Natural killer cell (primary cell): ENCODE measurements at regions not wholly inside any gene's neighbourhood (a gene's known extent, or its start where the extent isn't known, plus 50 kb on each side); places are given as distances from the start of the nearest gene placed in this dataset.

Source experiments
- ATAC-seq, 3 donors: fragments of 150-1000 bp in 2 of 3; fragments of 200-7000 bp in 1 of 3; cut with Tn5 transposase; 1 replicate in 1 of 3; 2 replicates in 2 of 3; pipeline ENCODE4 v1.10.0; 2021; ENCODE audit warnings: mild to moderate bottlenecking in 2 of 3, moderate library complexity in 2 of 3
- DNase-seq, 2 donors: peaks; one replicate each; pipeline versions ENCODE4 v3.0.0 to v3.0.0-alpha.2; 2013 to 2021; ENCODE audit warnings: mixed read lengths in 1 of 2
- H3K27ac ChIP-seq: one replicate; pipeline ENCODE4 v1.5.1; 2013; ENCODE audit warnings: mild to moderate bottlenecking, low read length
- H3K27me3 ChIP-seq: one replicate; pipeline ENCODE4 v1.6.1; 2013; ENCODE audit warnings: low read length; ENCODE audit not compliant: control insufficient read depth, insufficient read depth
- H3K36me3 ChIP-seq: one replicate; pipeline ENCODE4 v1.6.1; 2013; ENCODE audit warnings: low read length; ENCODE audit not compliant: control insufficient read depth, insufficient read depth
- H3K4me1 ChIP-seq: one replicate; pipeline ENCODE4 v1.6.1; 2013; ENCODE audit warnings: low read length; ENCODE audit not compliant: control insufficient read depth, insufficient read depth
- H3K4me3 ChIP-seq: one replicate; pipeline ENCODE4 v1.5.1; 2013; ENCODE audit warnings: low read length
- H3K9me3 ChIP-seq: one replicate; pipeline ENCODE4 v1.6.1; 2013; ENCODE audit warnings: low read length; ENCODE audit not compliant: control insufficient read depth, insufficient read depth
- H3K27ac Mint-ChIP-seq, 2 donors: one replicate each; pipeline ENCODE4 v1.8.0; 2022; ENCODE audit warnings: mild to moderate bottlenecking in 2 of 2, mixed read lengths in 2 of 2, moderate library complexity in 1 of 2
- H3K27me3 Mint-ChIP-seq, 2 donors: one replicate each; pipeline ENCODE4 v1.8.0; 2022; ENCODE audit warnings: low read depth in 2 of 2, mixed read lengths in 2 of 2
- H3K36me3 Mint-ChIP-seq: one replicate; pipeline ENCODE4 v1.8.0; 2022; ENCODE audit warnings: mixed read lengths
- H3K4me1 Mint-ChIP-seq, 2 donors: one replicate each; pipeline ENCODE4 v1.8.0; 2022; ENCODE audit warnings: mixed read lengths in 2 of 2
- H3K4me3 Mint-ChIP-seq: one replicate; pipeline ENCODE4 v1.8.0; 2022; ENCODE audit warnings: mild to moderate bottlenecking, moderate library complexity, mixed read lengths
- H3K9me3 Mint-ChIP-seq, 2 donors: one replicate each; pipeline ENCODE4 v1.8.0; 2022; ENCODE audit warnings: mixed read lengths in 2 of 2
- WGBS: methylation state at CpG from one replicate; pipeline ENCODE4 v1.1.7; 2013; ENCODE audit warnings: missing lambda C conversion rate; ENCODE audit not compliant: insufficient coverage; 5-methylcytosine and 5-hydroxymethylcytosine counted together
- intact Hi-C: fragments of 100-400 bp; cut with micrococcal nuclease; formaldehyde crosslinking; loops from one replicate; pipeline ENCODE4 v1.14.2; 2022
- TF ChIP-seq, protein P1 (sequence below): fragments of 200-600 bp; IDR thresholded peaks from one replicate; pipeline ENCODE4 v1.8.0; 2022; ENCODE audit warnings: antibody characterized with exemption

DNA sequence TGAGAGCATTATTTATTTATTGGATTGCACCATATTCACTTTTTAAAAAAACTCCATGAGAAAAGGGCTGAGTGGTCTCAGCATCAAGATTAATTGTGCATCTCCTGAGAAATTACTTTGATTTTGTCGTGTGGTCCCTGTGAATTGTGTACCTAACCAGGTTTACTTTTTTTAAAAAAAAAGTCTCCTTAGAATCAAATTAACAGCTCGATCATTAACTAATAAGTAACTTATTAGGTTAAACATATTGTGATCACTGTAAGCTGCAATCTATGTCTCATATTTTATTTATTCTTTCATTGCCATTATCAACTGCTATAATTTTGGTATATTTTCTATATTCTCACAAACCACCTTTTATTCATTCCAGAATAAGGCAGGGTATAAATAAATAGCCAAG is 318.2 kb downstream of the ADCYAP1 start:
- Histone ChIP-seq H3K27ac (no peak overlapping the region), H3K9me3 (no peaks in the 10 kb centered on the region), H3K36me3 (no peaks in the 10 kb centered on the region), H3K27me3 (no peaks in the 10 kb centered on the region), H3K4me3 (no peak overlapping the region), H3K4me1 (no peaks in the 10 kb centered on the region)
- no peak overlapping the region for H3K4me3 Mint-ChIP-seq
- H3K4me1 Mint-ChIP-seq, result no peaks in the 10 kb centered on the region
- no peak for DNase-seq
- no peak for ATAC-seq
- no peaks in the 10 kb centered on the region for H3K27me3 Mint-ChIP-seq
- TF ChIP-seq, protein P1, sequence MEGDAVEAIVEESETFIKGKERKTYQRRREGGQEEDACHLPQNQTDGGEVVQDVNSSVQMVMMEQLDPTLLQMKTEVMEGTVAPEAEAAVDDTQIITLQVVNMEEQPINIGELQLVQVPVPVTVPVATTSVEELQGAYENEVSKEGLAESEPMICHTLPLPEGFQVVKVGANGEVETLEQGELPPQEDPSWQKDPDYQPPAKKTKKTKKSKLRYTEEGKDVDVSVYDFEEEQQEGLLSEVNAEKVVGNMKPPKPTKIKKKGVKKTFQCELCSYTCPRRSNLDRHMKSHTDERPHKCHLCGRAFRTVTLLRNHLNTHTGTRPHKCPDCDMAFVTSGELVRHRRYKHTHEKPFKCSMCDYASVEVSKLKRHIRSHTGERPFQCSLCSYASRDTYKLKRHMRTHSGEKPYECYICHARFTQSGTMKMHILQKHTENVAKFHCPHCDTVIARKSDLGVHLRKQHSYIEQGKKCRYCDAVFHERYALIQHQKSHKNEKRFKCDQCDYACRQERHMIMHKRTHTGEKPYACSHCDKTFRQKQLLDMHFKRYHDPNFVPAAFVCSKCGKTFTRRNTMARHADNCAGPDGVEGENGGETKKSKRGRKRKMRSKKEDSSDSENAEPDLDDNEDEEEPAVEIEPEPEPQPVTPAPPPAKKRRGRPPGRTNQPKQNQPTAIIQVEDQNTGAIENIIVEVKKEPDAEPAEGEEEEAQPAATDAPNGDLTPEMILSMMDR, result no peak
- WGBS, result 80% methylated on average over 1 of the region's 2 CpGs
- H3K27ac Mint-ChIP-seq, result no peak overlapping the region
- H3K9me3 Mint-ChIP-seq, result peaks cover 4 to 12% of the 10 kb centered on the region in 2 donors
- intact Hi-C loops, result no loop called here
- no peaks in the 10 kb centered on the region for H3K36me3 Mint-ChIP-seq

DNA sequence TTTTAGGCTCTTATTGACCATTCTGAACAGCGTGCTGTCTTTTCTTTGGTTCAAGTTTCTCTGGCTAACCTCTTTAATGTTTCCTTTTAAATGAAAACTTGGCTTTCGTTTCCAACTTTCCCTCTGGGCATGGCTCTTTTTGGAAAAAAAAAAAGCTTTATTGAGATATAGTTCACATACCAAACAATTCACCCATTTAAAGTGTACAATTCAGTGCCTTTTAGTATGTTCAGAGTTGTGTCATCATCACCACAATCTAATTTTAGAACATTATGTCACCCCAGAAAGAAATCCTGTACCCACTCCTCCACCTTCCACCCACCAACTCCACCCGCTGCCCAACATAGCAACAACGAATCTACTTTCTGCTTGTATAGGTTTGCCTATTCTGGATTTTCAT is 322.4 kb downstream of the ADCYAP1 start:
- peaks cover 5 to 16% of the 10 kb centered on the region in 2 donors for H3K9me3 Mint-ChIP-seq
- H3K27ac Mint-ChIP-seq, result no peak overlapping the region
- Histone ChIP-seq H3K9me3 (no peaks in the 10 kb centered on the region), H3K4me1 (no peaks in the 10 kb centered on the region), H3K4me3 (no peak overlapping the region), H3K27ac (no peak overlapping the region), H3K27me3 (no peaks in the 10 kb centered on the region), H3K36me3 (no peaks in the 10 kb centered on the region)
- 79% methylated on average over 3 of the region's 4 CpGs for WGBS
- no peak overlapping the region for H3K4me3 Mint-ChIP-seq
- ATAC-seq (no peak), DNase-seq (no peak)
- no peaks in the 10 kb centered on the region for H3K36me3 Mint-ChIP-seq
- intact Hi-C loops, result no loop called here
- H3K27me3 Mint-ChIP-seq, result no peaks in the 10 kb centered on the region
- no peaks in the 10 kb centered on the region for H3K4me1 Mint-ChIP-seq
- TF ChIP-seq, protein P1, result no peak

DNA sequence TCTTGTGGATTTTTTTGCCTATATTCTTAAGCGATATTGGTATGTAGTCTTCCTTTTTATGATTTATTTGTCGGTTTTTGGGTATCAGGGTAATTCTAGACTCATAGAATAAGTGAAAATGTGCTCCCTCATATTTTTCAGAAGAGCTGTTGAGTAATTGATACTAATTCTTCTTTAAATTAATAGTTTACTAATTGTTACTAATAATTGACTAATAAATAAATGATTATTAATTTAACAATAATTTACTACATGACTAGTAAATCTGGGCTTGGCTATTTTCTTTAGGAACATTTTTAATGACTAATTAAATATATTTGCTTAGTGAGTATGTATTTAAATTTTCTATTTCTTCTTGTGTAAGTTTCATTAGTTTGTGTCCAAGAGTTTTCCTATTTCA is 325.0 kb downstream of the ADCYAP1 start:
- no peak overlapping the region for H3K4me3 ChIP-seq
- H3K9me3 ChIP-seq, result no peaks in the 10 kb centered on the region
- intact Hi-C loops, result no loop called here

DNA sequence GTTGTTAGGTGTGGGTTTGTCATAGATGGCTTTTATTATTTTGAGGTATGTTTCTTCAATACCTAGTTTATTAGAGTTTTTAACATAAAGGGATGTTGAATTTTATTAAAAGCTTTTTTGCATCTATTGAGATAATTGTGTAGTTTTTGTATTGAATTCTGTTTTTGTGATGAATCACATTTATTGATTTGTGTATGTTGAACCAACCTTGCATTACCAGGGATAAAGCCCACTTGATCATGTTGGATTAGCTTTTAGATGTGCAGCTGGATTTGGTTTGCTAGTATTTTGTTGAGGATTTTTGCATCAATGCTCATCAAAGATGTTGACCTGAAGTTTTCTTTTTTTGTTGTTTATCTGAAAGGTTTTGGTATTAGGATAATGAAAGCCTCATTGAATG is 328.2 kb downstream of the ADCYAP1 start:
- Mint-ChIP-seq H3K4me3 (no peak overlapping the region), H3K4me1 (no peaks in the 10 kb centered on the region), H3K27ac (no peak overlapping the region), H3K36me3 (peaks cover 29% of the 10 kb centered on the region), H3K27me3 (no peaks in the 10 kb centered on the region), H3K9me3 (peaks cover 23 to 30% of the 10 kb centered on the region in 2 donors)
- no peaks in the 10 kb centered on the region for H3K9me3 ChIP-seq
- no peaks in the 10 kb centered on the region for H3K27me3 ChIP-seq
- TF ChIP-seq, protein P1, result no peak
- intact Hi-C loops, result no loop called here
- H3K4me1 ChIP-seq, result no peaks in the 10 kb centered on the region
- no peaks in the 10 kb centered on the region for H3K36me3 ChIP-seq
- no peak for DNase-seq
- no peak for ATAC-seq
- no peak overlapping the region for H3K4me3 ChIP-seq
- no peak overlapping the region for H3K27ac ChIP-seq

More for the DNA sequence above, 325.0 kb downstream of the ADCYAP1 start:
- no peak for DNase-seq
- TF ChIP-seq, protein P1, result no peak
- Mint-ChIP-seq H3K27me3 (no peaks in the 10 kb centered on the region), H3K27ac (no peak overlapping the region), H3K9me3 (peaks cover 15 to 17% of the 10 kb centered on the region in 2 donors), H3K4me1 (no peaks in the 10 kb centered on the region), H3K36me3 (peaks cover 13% of the 10 kb centered on the region), H3K4me3 (no peak overlapping the region)
- Histone ChIP-seq H3K4me1 (no peaks in the 10 kb centered on the region), H3K27ac (no peak overlapping the region), H3K27me3 (no peaks in the 10 kb centered on the region), H3K36me3 (no peaks in the 10 kb centered on the region)
- no peak for ATAC-seq
- WGBS, result no CpG with 5 or more reads among the region's 2 CpGs
